GM21528 (cell line): ENCODE measurements at regions not wholly inside any gene's neighbourhood (a gene's known extent, or its start where the extent isn't known, plus 50 kb on each side); places are given as distances from the start of the nearest gene placed in this dataset.
"Not testable (repeated sequence)": the region's sequence is repeated elsewhere in the genome, so short reads cannot be mapped to it uniquely, and the experiment has no call there.

Experiments used
- ATAC-seq: cut with Tn5 transposase; IDR thresholded peaks from one replicate; pipeline ENCODE4 v1.9.1; 2021; ENCODE audit warnings: mild to moderate bottlenecking, moderate library complexity; ENCODE audit not compliant: unreplicated experiment, low FRiP score

- ATAC-seq = no peak
These were observed 821.8 kb downstream of the TBL1XR1 start for GRCh38 chr3:176375519-176375918.

- no peak for ATAC-seq
These were observed 835.0 kb downstream of the TBL1XR1 start for GRCh38 chr3:176362191-176362731.

DNA sequence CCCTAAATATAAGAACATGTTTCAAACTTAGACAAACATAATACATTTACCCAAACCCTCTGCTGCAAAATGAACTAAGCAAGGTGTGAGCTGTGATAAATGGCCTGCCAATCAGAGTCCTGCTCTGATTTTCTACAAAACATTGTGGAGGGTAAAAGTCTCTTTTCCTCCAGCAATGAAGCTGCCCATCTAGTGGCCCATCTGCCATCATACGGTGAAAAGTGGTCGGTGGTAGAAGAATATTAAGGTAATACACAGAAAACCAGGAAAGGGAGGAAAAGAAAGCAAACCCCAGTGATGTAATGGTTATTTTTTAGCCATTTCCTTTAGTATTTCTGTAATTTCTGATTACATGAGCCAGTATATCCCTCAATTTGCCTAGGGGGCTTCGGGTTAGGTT, 838.1 kb downstream of the TBL1XR1 start:
- ATAC-seq = no peak

DNA sequence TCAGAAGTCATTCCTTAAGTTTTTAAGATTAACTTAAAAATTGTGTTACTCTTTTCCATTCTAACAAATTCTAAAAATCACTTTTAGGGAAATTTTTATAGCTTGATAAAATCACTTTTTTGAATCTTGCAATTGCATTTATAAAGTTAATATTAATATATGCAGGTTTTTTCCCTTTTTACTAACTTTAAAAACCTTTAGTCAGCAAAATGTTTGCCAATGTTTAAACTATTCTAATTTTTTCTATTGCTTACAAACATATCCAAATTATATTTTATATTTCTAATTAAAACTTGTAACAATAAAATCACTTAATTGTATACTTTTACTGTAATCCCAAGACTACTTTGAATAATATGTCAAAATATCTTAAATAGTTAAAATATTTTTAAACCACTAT, 839.4 kb downstream of the TBL1XR1 start:
- no peak for ATAC-seq

DNA sequence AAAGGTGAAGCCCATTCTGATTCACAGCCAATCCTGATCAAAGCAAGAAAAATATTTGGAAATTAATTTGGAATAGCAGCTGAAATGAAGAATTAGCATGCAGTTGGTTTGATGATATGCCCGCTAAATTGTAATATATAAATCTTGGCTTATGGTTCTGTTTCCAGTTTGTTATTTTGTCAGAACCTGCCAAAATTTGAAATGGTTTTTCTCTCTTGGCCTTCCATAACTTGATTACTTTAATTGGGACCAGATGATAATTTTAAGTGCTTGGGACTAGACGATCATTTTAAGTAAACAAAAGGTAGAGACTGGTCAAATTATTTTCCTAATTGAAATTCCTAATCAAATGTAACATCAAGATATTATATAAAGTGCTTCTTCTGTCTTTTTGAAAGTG, 842.4 kb downstream of the TBL1XR1 start:
- ATAC-seq = no peak

GRCh38 chr3:176352716-176353334, 844.5 kb downstream of the TBL1XR1 start:
- ATAC-seq = no peak

DNA sequence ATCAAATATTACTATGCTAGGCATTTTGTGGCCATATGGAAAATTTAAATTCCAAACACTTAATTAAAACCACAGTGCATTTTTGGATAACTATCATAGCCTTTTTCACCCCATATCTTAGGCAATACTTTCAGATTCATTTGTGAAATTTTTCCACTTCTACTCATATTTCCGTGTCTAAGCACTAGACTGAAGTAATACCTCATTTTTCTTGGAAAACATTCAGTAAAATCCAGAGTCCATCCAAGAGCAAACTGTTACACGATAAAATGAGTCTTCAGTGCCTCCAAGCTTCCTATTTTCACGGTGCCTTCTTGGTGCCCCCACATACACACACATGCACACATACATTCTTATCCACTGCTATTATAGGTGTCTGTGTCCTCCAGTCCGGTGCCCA, 845.9 kb downstream of the TBL1XR1 start:
- ATAC-seq = no peak

DNA sequence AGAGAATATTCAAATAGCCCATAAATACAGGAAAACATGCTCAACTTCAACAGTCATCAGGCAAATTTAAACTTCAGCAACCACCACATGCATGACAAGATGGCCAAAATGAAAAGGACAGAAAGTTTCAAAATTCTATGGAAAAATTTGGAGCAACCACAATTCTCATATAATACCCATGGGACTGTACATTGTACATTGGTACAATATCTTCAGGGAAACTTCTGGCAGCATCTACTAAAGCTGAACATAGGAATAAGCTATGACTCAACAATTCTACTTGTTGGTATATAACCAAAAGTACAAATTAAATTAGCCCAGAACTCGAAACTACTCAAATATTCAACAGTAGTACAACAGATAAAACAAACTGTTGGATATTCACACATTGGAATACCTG, 847.6 kb downstream of the TBL1XR1 start:
- ATAC-seq = no peak

DNA sequence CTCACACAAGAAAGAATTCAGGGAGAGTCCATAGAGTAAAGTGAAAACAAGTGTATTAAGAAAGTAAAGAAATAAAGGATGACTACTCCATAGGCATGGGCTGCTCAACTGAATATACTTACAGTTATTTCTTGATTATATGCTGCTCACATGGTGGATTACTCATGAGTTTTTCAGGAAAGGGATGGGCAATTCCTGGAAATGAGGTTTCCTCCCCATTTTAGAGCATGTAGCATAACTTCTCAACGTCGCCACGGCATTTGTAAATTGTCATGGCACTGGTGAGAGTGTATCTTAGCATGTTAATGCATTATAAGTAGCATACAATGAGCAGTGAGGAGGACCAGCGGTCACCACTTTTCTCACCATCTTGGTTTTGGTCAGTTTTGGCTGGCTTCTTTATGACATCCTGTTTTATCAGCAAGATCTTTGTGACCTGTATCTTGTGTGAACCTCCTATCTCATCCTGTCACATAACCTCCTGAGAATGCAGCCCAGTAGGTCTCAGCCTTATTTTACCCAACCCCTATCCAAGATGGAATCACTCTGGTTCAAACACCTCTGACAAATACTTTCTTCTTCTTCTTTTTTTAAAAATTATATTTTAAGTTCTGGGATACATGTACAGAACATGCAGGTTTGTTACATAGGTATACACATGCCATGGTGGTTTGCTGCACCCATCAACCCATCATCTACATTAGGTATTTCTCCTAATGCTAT, 849.7 kb downstream of the TBL1XR1 start:
- no peak for ATAC-seq

- no peak for ATAC-seq
These were observed 855.3 kb downstream of the TBL1XR1 start for GRCh38 chr3:176341963-176342362.

DNA sequence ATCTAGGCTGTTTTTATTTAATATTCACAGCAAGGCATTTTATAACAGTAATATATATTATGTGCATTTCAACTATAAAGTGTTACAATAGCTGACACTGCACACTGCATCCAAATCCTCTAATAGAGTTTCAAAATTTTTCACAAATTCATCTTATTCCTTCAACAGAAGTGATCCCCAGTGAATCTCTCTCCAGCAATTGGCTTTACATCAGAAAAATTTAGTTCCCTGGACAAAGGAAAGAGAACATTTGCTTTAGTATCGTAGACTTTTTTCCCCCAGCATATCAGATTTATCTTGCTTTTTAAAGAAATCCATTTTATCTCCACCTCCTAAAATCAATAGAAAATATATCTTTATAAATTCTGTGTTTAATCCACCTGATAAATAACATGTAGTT, 868.6 kb downstream of the TBL1XR1 start:
- ATAC-seq = no peak

- no peak for ATAC-seq
These were observed 869.1 kb downstream of the TBL1XR1 start for GRCh38 chr3:176328198-176328597.

DNA sequence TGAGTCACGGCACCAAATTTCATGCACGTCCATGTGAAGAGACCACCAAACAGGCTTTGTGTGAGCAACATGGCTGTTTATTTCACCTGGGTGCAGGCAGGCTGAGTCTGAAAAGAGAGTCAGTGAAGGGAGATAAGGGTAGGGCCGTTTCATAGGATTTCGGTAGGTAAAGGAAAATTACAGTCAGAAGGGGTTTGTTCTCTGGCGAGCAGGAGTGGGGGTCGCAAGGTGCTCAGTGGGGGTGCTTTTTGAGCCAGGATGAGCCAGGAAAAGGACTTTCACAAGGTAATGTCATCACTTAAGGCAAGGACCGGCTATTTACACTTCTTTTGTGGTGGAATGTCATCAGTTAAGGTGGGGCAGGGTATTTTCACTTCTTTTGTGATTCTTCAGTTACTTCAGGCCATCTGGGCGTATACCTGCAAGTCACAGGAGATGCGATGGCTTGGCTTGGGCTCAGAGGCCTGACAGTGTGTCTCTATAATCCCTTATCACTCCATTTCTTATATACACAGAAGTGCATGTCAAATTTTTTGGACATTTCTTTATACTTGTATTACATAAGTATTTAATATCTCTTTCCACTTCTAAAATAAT, 870.3 kb downstream of the TBL1XR1 start:
- ATAC-seq = not testable (repeated sequence)

DNA sequence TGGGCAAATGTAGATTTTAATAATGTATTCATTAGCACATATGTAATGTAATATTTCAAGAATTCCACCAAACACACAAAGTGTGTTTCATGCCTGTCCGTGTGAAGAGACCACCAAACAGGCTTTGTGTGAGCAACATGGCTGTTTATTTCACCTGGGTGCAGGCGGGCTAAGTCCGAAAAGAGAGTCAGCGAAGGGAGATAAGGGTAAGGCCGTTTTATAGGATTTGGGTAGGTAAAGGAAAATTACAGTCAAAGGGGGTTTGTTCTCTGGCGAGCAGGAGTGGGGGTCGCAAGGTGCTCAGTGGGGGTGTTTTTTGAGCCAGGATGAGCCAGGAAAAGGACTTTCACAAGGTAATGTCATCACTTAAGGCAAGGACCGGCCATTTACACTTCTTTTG, 875.8 kb downstream of the TBL1XR1 start:
- not testable (repeated sequence) for ATAC-seq

- ATAC-seq = no peak
These were observed 876.2 kb downstream of the TBL1XR1 start for GRCh38 chr3:176321099-176321498.

GRCh38 chr3:176313426-176313825, 883.9 kb downstream of the TBL1XR1 start:
- ATAC-seq = no peak

DNA sequence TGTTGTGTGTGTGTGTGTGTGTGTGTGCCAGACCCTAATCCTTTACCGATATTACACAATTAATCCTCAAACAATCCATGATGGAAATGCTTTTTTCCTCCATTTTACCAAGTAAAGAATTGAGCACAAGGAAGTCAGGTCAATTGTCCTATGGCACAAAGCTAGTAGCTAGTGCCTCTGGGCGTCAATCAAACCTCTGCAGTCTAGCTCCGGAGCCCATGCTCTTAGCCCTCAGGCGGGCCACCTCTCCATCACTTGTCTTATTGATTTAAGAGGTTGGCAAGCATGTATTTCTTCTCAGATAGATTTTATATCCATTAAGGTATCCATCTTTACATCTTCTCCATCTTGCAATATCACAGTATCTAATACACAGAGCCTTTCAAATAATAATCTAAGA, 886.6 kb downstream of the TBL1XR1 start:
- no peak for ATAC-seq

- ATAC-seq = no peak
These were observed 895.0 kb downstream of the TBL1XR1 start for GRCh38 chr3:176302271-176302670.

DNA sequence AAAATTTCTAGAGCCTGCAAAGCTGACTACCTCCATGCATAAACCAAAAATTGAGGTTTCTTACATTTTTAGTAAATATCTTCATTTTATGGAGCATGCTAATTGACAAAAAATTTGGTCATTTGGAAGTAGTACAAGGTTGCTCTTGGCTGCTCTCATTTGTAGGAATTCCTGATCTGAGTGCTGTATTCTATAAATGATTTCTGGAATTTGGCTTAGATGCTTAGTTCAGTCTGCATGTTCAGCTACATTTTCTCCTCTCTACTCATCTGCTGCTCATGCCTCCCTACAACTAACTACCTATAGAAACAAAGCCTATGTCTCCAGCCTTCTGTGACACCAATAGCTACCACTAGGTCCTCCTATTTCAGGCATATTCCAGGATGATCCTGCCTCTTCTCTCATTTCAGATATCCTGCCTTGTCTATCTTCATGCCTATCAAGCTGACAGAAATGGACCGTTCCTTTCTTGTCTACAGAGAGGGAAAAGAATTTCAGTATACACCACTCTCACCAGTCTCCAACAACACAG, 901.1 kb downstream of the TBL1XR1 start:
- ATAC-seq = no peak

DNA sequence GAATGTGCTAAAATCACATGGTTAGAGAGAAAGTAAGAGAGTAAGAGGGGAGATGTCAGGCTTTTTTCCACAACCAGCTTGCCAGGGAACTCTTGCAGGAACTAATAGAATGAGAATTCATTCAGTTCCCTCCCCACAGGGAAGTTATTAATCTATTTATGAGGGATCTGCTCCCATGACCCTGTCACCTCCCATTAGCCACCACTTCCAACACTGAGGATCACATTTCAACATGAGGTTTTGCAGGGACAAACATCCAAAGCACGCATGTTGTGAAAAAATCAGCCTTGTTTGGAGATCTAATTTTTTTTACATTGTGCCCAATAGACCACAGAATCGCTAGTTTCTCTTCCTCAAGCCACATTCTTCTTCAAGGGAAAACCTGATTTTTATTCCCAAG, 904.0 kb downstream of the TBL1XR1 start:
- no peak for ATAC-seq

DNA sequence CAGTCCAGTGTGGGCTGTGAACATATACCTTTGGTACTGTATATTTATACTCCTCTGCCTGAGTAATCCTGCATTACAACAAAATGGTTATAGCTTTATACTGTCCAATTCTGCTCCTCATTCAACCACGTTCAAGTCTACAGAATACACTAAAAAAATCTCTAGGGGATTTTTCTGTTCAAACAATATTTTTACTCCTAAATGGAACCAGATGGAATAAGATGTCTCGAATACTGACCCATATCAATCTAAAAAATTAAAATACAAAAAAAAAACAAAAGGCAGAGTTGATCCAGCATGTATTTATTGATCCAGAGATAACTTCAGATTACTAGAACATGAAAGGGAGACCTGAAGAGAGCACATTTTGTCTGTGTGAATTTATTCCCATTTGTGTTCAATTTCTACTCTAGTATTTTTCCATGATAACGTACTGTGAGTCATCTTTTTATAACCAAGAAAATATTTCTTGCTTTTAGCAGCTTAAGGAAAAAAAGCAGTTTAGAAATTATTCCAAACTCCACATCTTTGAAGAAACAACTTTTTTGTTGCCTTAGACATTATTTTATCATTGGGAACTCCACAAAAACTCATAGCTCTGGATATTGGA, 910.7 kb downstream of the TBL1XR1 start:
- no peak for ATAC-seq
